Fibroblast of skin of abdomen (primary cell): ENCODE measurements at regions not wholly inside any gene's neighbourhood (a gene's known extent, or its start where the extent isn't known, plus 50 kb on each side); places are given as distances from the start of the nearest gene placed in this dataset.
A peak's percentile ranks its signal among the peaks of the same experiment; 100 is the strongest.
"Not testable (repeated sequence)": the region's sequence is repeated elsewhere in the genome, so short reads cannot be mapped to it uniquely, and the experiment has no call there.

Experiments used
- DNase-seq: peaks from one replicate; pipeline ENCODE4 v3.0.0-alpha.2; 2013

DNA sequence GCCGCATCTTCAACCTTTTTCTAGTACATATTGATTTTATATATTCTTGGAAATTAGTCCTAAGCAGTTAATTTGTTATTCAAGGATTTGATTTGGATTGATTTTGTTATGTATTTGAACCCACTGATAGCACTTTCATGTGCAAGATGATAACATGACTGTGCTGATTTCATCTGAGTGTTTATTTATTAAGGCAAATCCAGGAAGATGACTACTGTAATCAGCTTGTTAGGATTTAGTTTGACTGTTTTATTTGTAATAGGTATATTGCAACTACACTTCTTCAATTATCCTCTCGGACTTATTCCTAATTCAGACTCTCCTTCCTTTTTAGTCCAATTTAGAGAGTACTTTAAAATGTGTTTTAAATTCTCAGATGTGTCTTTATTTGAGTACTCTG lies 75.1 kb upstream of the PRKG1 start:
- no peak for DNase-seq

- peak; percentile 95 for DNase-seq
These were observed 74.1 kb upstream of the PRKG1 start for GRCh38 chr10:51000164-51000563.

GRCh38 chr10:51000976-51001375 lies 73.3 kb upstream of the PRKG1 start:
- DNase-seq = peak; percentile 83

GRCh38 chr10:51001587-51001986 lies 72.7 kb upstream of the PRKG1 start:
- peak; percentile 47 for DNase-seq

- no peak for DNase-seq
These were observed 71.8 kb upstream of the PRKG1 start for GRCh38 chr10:51002469-51002868.

DNA sequence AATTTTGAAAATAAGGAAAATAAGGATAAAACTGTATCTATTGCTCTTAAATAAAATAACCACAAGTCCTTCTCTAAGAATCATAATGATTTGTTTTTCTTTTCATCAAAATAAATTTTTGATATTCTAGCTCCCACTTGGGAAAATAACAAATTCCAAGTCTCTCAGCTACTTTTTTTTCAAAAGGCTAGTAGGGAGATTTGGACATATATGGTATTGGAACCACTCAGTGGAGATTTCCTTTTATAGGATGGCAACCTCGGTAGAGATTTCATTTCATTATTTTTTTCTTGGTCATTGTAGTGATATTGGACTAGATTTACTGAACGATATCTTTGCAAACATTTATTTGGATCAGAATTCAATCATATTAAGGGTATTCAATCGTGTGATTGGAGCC lies 69.5 kb upstream of the PRKG1 start:
- DNase-seq = no peak

DNA sequence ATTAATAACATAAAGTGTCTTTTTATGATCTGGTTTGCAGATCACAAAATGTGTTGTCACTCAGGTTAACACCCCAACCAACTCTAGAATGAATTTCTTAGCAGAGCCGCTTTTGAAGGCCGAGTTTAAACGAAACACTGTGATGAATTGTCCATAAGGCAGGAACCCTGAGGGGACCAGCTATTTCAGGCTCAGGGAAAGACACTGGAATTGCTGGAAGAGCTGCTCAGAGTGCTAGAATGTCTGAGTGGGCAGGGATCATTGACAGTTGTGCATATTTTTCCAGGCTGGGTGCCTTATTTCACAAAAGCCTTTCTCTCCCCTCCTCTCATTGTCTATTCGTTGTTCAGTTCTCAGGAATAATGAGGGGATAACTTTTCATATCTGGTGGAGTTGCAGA lies 68.7 kb upstream of the PRKG1 start:
- DNase-seq = no peak

DNA sequence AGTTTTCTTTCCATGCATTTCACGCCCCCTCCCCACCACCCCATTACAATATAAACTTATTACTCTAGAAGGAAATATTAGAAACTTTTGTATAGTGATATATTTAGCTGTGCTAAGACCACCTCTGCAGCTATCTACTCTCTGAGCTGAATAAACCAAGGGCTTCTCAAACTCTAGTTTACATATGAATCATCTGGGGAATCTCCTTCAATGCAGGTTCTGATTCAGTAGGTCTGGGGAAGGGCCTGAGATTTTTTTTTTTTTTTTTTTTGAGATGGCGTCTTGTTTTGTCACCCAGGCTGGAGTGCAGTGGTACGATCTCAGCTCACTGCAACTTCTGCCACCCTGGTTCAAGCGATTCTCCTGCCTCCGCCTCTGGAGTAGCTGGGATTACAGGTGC lies 67.6 kb upstream of the PRKG1 start:
- DNase-seq = no peak

DNA sequence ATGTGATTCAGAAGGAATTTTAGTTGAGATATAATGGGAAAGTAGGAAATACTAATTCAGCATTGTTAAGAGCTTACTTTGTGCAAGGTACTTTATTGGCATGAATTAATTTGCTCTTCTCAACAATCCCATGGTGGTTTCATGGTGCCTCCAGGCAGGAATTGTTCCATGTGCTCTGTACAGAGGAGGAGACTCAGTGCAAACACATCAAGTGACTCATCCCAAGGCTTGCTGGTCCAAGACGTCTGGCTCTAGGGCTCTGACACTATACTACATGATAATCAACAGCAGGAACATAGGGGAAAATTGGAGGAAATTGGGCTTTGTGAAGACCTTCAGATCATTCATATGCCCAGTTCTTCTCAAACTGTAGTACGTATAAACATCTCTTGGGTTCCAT lies 66.5 kb upstream of the PRKG1 start:
- DNase-seq = peak; percentile 54

DNA sequence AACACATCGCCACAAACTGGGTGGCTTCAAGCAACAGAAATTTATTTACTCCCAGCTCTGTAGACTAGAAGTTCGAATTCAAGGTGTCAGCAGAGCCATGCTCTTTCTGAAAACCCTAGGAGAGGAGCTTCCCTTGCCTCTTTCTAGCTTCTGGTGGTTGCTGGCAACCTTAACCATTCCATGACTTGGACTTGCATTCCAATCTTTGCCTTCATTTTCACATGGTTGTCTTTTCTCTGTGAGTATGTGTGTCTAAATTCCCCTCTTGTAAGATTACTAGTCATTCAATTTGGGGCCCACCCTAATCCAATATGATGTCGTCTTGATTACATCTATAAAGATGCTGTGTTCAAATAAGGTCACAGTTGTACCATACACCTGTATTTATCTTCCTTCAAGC lies 65.9 kb upstream of the PRKG1 start:
- DNase-seq = peak; percentile 34

DNA sequence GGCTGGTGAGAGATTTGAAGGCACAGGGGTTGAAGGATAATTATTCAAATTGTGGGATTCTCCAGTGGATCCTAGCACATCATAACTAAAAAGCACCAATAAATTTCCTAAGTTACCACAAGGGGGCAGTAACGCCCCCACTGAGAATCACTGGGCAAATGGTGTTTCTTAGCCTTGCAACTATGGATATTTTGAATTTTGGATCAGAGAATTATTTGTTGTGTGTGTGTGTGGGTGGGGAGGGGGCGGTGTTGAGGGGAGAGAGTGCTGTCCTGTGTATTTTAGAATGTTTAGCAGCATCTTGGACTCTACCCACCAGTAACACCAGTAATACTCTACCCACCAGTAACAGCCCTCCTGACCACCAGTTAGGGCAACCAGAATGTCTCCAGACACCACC lies 63.3 kb upstream of the PRKG1 start:
- DNase-seq = peak; percentile 39

DNA sequence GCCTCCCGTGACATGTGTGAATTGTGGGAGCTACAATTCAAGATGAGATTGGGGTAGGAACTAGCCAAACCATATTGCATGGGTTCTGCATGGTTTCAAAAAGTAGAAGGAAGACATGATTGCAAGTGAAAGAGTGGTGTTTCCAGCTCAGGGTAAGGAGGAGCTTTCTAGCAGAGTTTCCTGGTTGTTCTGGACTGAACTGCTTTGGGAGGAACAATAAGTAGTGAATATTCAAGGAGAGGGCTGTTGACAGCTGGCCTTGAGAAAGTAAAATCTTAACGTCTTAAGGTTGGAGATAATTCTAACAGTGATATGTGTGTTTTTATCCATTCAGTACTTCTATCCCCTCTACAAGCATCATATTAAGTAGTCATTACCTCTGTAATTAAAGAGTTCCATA lies 62.2 kb upstream of the PRKG1 start:
- no peak for DNase-seq

GRCh38 chr10:51014680-51015389 lies 59.5 kb upstream of the PRKG1 start:
- DNase-seq = no peak

- DNase-seq = not testable (repeated sequence)
These were observed 58.9 kb upstream of the PRKG1 start for GRCh38 chr10:51015390-51015754.

GRCh38 chr10:51020200-51020599 lies 54.1 kb upstream of the PRKG1 start:
- DNase-seq = no peak

DNA sequence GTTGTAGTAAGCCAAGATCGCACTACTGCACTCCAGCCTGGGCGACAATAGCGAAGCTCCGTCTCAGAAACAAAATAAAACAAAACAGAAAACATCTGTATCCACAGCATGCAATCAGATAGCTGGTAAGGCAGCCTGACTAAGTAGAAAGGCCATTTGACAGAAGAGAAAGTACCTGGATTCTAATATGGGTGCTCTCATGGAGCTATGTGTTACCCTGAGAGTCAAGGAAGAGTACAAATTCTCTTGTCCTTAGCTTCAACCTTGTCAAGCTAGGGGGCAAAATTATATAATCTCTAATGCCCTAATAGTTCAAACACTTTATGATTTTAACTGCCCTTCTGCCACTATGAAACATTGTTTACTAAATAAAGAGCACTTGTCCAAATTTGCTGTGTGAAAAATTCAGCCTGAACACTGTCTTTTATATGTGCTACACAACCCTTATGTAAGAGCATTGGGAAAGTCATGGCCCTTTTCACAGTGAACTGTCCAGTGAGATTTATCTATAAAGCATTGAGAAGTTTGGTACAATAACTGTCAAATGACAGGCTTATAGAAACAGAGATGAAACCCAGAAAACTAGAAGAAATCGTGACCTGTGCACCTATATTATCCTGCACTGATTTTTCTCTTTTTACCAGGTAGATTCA lies 51.2 kb upstream of the PRKG1 start:
- DNase-seq = no peak

GRCh38 chr10:51023636-51024035 lies 50.7 kb upstream of the PRKG1 start:
- DNase-seq = no peak
